ENCODE measurements at regions not wholly inside any gene's neighbourhood (a gene's known extent, or its start where the extent isn't known, plus 50 kb on each side); places are given as distances from the start of the nearest gene placed in this dataset.

DNA sequence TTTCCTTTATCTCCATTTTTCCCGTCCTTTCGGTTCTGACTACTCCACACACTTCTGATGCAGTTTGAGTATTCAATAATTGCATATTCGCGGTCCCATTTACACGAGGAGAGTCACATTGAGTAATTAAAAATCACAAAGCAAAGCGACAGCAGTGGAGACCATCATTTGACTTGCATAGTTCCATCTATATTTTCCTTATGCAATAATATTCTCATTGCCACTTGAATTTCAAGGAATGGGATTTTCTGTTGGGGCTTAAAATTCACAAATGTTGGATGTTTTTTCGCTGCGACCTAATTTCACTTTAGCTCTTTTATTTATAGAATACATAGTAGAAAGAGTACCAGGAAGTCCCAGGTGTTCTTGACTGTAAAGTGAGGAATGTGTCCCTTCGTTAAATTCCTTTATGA is 186.8 kb downstream of the ZEB2 start:
- DNase-seq (ENCODE audit: insufficient read length) (no peak), FAIRE-seq (peak; percentile 24)
- TF ChIP-seq POLR2A (IDR thresholded peaks at IDR 0.05; ENCODE audit: low read depth, low read length) (no peak), TAF1 (IDR thresholded peaks at IDR 0.05; ENCODE audit: borderline replicate concordance, low read depth, low read length) (no peak), POLR2AphosphoS5 (IDR thresholded peaks at IDR 0.05; ENCODE audit: low read depth, low read length) (no peak)

DNA sequence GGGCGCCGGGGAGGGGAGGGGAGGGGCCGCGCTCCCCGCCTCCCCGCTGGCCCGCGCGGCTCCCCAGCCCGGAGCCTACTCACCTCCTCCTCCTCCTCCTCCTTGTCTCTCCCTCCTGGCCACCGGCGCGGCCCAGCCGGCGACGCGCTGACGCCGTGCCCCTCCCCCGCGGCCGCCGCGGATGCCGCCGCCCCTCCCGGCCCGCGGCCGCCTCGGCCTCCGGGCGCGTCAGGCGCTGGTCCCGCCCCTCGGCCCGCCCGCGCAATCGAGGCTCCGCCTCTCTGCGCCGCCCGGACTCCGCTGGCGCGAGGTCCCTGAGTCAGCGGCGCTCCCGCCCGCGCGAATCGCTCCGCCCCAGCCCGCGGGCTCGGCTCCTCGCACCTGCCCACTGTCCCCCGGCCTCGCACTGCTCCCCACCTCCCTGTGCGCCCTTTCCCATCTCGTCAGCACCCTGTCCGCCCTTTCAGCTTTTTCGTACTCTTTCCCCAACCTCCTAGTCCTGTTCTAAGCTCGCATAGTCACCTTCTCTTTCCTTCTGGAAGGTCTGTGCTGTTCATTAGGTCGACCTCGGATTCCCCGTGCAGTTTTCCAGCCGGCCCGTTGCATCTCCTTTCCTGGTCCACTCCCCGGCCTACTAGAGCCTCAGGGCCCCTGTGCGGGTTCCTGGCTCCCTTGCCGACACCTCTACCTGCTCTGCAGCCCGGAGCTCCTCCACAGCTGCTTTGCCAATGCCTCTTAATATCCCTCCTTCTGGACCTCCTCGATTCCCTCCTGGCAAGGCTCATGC is 187.4 kb downstream of the ZEB2 start:
- FAIRE-seq: peak; percentile 97
- TF ChIP-seq TAF1 (IDR thresholded peaks at IDR 0.05; ENCODE audit: borderline replicate concordance, low read depth, low read length) (no peak), POLR2A (IDR thresholded peaks at IDR 0.05; ENCODE audit: low read depth, low read length) (peak; percentile 85), POLR2AphosphoS5 (IDR thresholded peaks at IDR 0.05; ENCODE audit: low read depth, low read length) (0 out of 2 replicates have a peak, but pooled peaks have one; percentile 70)
- DNase-seq (ENCODE audit: insufficient read length): peak; percentile 73

DNA sequence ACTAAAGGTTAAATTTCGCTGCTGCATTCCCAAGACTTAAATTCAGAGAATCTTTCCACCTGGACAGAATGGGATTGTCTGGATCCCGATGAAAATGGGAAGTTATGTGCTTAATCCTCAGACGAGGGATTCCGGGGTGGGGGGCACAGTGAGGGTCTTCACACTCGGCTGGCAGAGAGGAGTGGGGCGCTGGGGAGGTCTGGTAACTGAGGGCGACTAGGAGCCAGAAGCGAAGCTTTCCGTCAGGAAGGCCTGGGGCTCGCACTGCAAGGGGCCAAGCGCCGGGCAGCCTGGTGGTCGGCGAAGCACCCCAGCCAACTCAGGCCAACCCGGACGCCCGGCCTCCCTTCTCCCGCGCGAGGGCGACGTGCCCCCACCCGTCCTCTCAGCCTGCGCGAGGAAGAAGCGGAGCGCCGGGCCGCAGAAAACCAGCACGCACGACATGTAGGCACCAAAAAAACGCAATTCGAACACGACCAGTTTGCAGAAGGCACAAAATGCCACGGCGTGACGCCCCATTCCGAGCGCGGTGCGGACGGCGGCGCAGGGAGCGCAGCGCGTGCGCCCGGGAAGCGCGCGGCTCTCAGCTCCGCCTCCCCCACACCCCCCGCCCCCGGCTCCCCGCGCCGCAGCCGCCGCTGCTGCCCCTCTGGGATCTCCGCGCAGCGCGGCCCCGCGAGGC is 188.1 kb downstream of the ZEB2 start:
- DNase-seq (ENCODE audit: insufficient read length): peak; percentile 41

DNA sequence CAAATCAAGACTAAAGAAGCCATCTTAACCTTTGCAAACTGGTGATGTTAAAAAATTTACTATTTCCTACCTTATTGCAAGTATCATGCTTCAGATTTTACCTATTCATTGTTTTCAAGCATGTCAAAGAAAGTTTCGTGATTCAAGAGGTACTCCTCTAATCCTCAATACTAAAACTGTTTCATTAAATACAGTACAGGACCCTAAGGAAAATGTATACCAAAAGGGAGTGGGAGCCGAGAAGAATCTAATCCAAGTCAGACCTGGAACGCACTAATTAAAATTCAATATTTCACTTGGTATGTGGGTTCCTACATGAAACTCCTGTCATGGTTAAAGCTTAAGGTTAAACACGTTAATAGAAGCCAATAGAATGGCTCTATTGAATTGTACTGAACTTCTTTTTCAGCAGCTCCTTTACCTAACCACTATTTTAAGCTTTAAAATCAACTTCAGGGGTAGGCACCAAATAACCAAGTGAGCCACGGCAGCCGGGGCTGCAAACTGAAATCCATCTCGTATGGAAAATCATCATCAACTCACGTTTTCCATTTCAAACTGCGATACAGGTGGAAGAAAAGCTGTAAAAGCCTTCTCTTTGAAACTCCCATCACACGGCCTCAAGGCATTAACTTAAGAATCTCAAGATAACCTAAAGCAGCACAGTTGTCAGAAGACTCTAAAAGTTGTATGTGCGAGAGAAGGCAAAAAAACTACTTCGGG is 188.8 kb downstream of the ZEB2 start:
- TF ChIP-seq POLR2AphosphoS5 (IDR thresholded peaks at IDR 0.05; ENCODE audit: low read depth, low read length): no peak
- no peak for TF ChIP-seq POLR2A (IDR thresholded peaks at IDR 0.05; ENCODE audit: low read depth, low read length)
- TF ChIP-seq TAF1 (IDR thresholded peaks at IDR 0.05; ENCODE audit: borderline replicate concordance, low read depth, low read length): no peak
- DNase-seq (ENCODE audit: insufficient read length): no peak
- FAIRE-seq: peak; percentile 86

More for the DNA sequence above, 188.1 kb downstream of the ZEB2 start:
- peak; percentile 68; the same call in 1 of the 2 replicates for TF ChIP-seq POLR2AphosphoS5 (IDR thresholded peaks at IDR 0.05; ENCODE audit: low read depth, low read length)
- TF ChIP-seq TAF1 (IDR thresholded peaks at IDR 0.05; ENCODE audit: borderline replicate concordance, low read depth, low read length): 0 out of 2 replicates have a peak, but pooled peaks have one; percentile 32
- TF ChIP-seq POLR2A (IDR thresholded peaks at IDR 0.05; ENCODE audit: low read depth, low read length): 0 out of 2 replicates have a peak, but pooled peaks have one; percentile 71
- FAIRE-seq: no peak

DNA sequence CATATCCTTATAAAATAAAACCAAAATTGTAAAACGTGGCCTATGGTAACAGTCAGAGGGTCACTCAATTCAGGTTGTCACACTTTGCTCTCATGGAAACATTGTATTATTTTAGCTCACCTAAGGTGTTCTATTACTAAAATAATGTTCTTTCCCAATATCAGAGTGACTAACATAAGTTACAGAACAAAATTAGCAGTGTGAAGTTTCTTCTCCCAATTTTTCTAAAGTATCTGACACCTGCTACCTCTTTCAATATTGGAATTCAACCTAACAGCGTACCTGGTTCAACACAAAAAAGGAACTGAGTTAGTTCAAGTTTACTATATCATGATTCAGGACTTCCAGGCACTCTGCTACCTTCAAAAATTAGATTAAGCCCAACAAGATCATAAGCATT is 190.4 kb downstream of the ZEB2 start:
- FAIRE-seq (no peak), DNase-seq (ENCODE audit: insufficient read length) (no peak)
- TF ChIP-seq POLR2AphosphoS5 (IDR thresholded peaks at IDR 0.05; ENCODE audit: low read depth, low read length) (no peak), POLR2A (IDR thresholded peaks at IDR 0.05; ENCODE audit: low read depth, low read length) (no peak), TAF1 (IDR thresholded peaks at IDR 0.05; ENCODE audit: borderline replicate concordance, low read depth, low read length) (no peak)

DNA sequence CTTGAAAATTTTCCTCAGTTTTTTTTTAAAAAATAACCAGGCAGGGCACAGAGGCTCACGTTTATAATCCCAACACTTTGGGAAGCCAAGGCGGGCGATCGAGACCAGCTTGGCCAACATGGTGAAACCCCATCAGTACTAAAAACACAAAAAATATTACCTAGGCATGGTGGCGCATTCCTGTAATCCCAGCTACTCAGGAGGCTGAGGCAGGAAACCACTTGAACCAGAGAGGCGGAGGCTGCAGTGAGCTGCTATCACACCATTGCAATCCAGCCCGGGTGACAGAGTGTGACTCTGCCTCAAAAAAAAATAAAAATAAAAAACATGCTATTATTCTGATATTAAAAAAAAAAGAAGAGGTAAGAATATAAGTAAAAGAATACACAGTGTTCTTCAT is 191.0 kb downstream of the ZEB2 start:
- no peak for FAIRE-seq
- TF ChIP-seq TAF1 (IDR thresholded peaks at IDR 0.05; ENCODE audit: borderline replicate concordance, low read depth, low read length) (no peak), POLR2A (IDR thresholded peaks at IDR 0.05; ENCODE audit: low read depth, low read length) (no peak), POLR2AphosphoS5 (IDR thresholded peaks at IDR 0.05; ENCODE audit: low read depth, low read length) (no peak)
- no peak for DNase-seq (ENCODE audit: insufficient read length)

DNA sequence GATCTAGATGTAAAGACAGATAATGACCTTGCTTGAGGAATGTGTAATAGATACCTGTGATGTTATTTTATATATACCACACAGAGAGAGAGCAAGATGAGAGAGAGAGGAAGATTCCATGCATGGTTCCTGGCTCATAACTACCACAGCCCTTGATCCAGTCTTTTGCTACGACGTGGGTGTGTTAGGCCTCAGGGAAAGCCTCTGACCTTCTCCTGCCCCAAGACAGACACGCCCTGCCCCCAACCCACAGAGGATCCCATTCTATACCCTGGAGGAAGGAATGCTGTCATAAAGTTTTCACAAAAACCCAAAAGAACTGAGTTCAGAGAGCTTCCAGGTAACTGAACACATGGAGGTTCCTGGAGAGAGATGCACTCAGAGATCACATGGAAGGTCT is 193.1 kb downstream of the ZEB2 start:
- no peak for DNase-seq (ENCODE audit: insufficient read length)
- TF ChIP-seq POLR2A (IDR thresholded peaks at IDR 0.05; ENCODE audit: low read depth, low read length) (no peak), TAF1 (IDR thresholded peaks at IDR 0.05; ENCODE audit: borderline replicate concordance, low read depth, low read length) (no peak), POLR2AphosphoS5 (IDR thresholded peaks at IDR 0.05; ENCODE audit: low read depth, low read length) (no peak)
- FAIRE-seq: no peak

DNA sequence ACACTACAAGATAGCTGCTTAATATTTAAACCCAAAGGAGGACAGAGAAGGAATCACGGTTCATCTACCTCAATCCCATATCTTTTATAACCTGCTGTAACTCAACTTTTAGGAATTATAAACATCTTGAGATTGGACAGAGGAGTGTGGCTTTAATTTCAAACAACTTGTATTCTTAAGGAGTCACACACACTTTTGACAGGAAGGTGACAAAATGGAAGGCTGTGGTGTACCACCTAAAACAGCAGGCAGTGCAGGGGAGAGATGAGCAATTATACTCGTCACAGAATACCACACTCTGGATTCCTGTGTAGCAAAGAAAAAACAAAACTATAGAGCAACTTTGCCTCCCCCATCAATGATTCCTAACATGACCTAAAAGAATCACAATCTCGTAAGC is 194.8 kb downstream of the ZEB2 start:
- FAIRE-seq (peak; percentile 91), DNase-seq (ENCODE audit: insufficient read length) (peak; percentile 8)
- TF ChIP-seq POLR2A (IDR thresholded peaks at IDR 0.05; ENCODE audit: low read depth, low read length): no peak
- no peak for TF ChIP-seq TAF1 (IDR thresholded peaks at IDR 0.05; ENCODE audit: borderline replicate concordance, low read depth, low read length)
- no peak for TF ChIP-seq POLR2AphosphoS5 (IDR thresholded peaks at IDR 0.05; ENCODE audit: low read depth, low read length)

DNA sequence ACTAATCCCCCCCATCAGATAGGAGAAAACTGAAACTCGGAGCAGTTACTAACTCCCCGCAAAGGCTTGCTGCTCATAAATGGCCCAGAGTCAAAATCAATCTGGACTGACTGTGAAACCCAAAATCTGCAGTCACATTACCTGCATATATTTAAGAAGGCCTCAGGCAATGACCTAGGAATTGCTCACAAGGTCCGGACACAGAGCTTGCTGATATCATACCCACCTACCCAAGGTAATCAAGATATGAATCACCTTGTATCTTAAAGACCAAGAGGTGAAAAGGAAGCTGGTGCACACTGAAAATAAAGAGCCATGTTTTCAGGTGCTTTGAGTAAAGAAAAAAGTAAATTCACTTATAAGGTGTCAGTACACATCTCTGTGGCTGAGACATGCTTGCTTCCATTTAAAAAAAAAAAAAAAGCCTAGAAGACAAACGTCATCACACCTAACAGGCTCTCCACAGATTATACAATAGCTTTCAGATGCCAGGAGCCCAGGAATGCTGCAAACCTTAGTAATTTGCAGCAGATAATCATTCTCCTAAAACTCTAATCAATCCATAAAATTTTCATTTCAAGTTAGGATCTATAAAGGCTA is 195.4 kb downstream of the ZEB2 start:
- peak; percentile 81 for FAIRE-seq
- no peak for DNase-seq (ENCODE audit: insufficient read length)
- TF ChIP-seq POLR2AphosphoS5 (IDR thresholded peaks at IDR 0.05; ENCODE audit: low read depth, low read length): no peak
- no peak for TF ChIP-seq POLR2A (IDR thresholded peaks at IDR 0.05; ENCODE audit: low read depth, low read length)
- no peak for TF ChIP-seq TAF1 (IDR thresholded peaks at IDR 0.05; ENCODE audit: borderline replicate concordance, low read depth, low read length)

DNA sequence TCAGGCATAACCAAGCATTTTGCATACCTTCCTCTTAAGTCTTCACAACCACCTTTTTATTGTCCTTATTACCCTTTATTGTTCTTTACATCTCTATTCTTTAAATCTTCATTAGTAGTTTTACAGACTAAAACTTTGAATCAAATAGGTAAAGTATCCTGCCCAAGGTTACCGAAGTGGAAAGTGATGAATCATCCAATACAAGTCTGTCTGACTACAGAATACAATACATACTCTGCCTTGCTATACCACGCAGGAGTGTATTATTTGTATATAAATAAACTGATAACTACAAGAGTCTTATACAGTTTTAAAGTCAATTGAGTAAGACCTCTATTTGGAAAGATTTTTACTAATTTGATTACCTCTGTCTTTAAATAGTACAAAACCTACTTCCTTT is 196.0 kb downstream of the ZEB2 start:
- no peak for FAIRE-seq
- TF ChIP-seq TAF1 (IDR thresholded peaks at IDR 0.05; ENCODE audit: borderline replicate concordance, low read depth, low read length): no peak
- TF ChIP-seq POLR2A (IDR thresholded peaks at IDR 0.05; ENCODE audit: low read depth, low read length): no peak
- TF ChIP-seq POLR2AphosphoS5 (IDR thresholded peaks at IDR 0.05; ENCODE audit: low read depth, low read length): no peak
- no peak for DNase-seq (ENCODE audit: insufficient read length)

DNA sequence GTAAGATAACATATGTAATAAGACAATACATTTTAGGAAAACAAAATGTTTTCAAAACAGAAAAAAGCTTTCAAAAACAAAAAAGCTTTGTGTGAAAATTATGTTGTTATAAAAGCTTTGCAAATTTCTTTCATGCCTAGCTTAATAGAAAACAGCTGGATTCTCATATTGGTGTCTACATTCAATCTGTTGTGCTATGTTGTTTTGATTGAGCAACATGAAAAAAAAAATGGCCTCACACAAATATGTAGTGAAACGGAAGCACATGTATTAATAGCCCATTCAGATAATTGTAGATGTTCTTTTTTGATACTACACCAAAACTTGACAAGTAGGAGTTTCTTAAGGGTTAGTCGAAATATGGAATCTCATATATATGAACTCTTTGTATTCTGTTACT is 197.5 kb downstream of the ZEB2 start:
- no peak for DNase-seq (ENCODE audit: insufficient read length)
- TF ChIP-seq TAF1 (IDR thresholded peaks at IDR 0.05; ENCODE audit: borderline replicate concordance, low read depth, low read length) (no peak), POLR2A (IDR thresholded peaks at IDR 0.05; ENCODE audit: low read depth, low read length) (no peak), POLR2AphosphoS5 (IDR thresholded peaks at IDR 0.05; ENCODE audit: low read depth, low read length) (no peak)
- FAIRE-seq: no peak
